SK-N-SH (cell line): ENCODE measurements at regions not wholly inside any gene's neighbourhood (a gene's known extent, or its start where the extent isn't known, plus 50 kb on each side); places are given as distances from the start of the nearest gene placed in this dataset.
"Not testable (repeated sequence)": the region's sequence is repeated elsewhere in the genome, so short reads cannot be mapped to it uniquely, and the experiment has no call there.

Experiments used
- CTCF ChIA-PET: fragments of 300-600, 350-600 bp; formaldehyde crosslinking; extraction: SDS; loops from one replicate; lab custom pipeline; 2021; lab: Yijun Ruan, JAX
- POLR2A ChIA-PET: fragments of 350-600 bp; sonication (Branson Sonifier 250); formaldehyde crosslinking; extraction: SDS; loops from one replicate; lab custom pipeline; 2020; ENCODE audit warnings: antibody characterized with exemption, inconsistent platforms; lab: Yijun Ruan, JAX
- DNase-seq: peaks from one replicate; pipeline ENCODE4 v3.0.0; 2012
- H2AFZ ChIP-seq: fragments of 200-600 bp; sonication (generic); 2 replicates; pipeline ENCODE4 v1.8.1; 2016; ENCODE audit warnings: antibody characterized with exemption, mild to moderate bottlenecking, low read depth
- H3F3A ChIP-seq: fragments of 200-600 bp; sonication (generic); replicated peaks from 2 replicates; pipeline ENCODE3; 2016; ENCODE audit warnings: antibody characterized with exemption, mild to moderate bottlenecking; ENCODE audit not compliant: insufficient read depth
- H3K27ac ChIP-seq, 2 experiments: fragments of 200-500 bp in 1 of 2; fragments of 200-600 bp in 1 of 2; sonication (Bioruptor generic) in 1 of 2; sonication (generic), shearing (Covaris generic) in 1 of 2; 2 replicates each; pipeline versions ENCODE4 v1.5.1 to v1.6.1; 2014 to 2016; ENCODE audit warnings: low read depth in 2 of 2, inconsistent platforms in 1 of 2, low read length in 1 of 2, mild to moderate bottlenecking in 1 of 2, mixed read lengths in 1 of 2
- H3K27me3 ChIP-seq: fragments of 200-600 bp; sonication (generic), shearing (Covaris generic); 2 replicates; pipeline ENCODE4 v1.6.1; 2016; ENCODE audit warnings: mixed run types; ENCODE audit not compliant: insufficient read depth
- H3K36me3 ChIP-seq, 2 experiments: fragments of 200-500 bp in 1 of 2; fragments of 200-600 bp in 1 of 2; sonication (Bioruptor generic) in 1 of 2; sonication (generic) in 1 of 2; replicated peaks in 1 of 2; 2 replicates each; pipeline versions ENCODE3 to v1.5.1; 2014 to 2016; ENCODE audit warnings: low read length in 1 of 2, mild to moderate bottlenecking in 1 of 2; ENCODE audit not compliant: insufficient read depth in 2 of 2, control insufficient read depth in 1 of 2
- H3K4me1 ChIP-seq, 2 experiments: fragments of 200-500 bp in 1 of 2; fragments of 200-600 bp in 1 of 2; sonication (Bioruptor generic) in 1 of 2; sonication (generic), shearing (Covaris generic) in 1 of 2; 2 replicates each; pipeline versions ENCODE4 v1.5.1 to v1.6.1; 2014 to 2016; ENCODE audit warnings: low read depth in 1 of 2, low read length in 1 of 2, mixed run types in 1 of 2; ENCODE audit not compliant: insufficient read depth in 2 of 2, control insufficient read depth in 1 of 2
- H3K4me2 ChIP-seq: fragments of 200-600 bp; sonication (generic), shearing (Covaris generic); 2 replicates; pipeline ENCODE4 v1.6.1; 2017; ENCODE audit warnings: mixed run types
- H3K4me3 ChIP-seq, 2 experiments: fragments of 200-500 bp in 1 of 2; fragments of 200-600 bp in 1 of 2; sonication (Bioruptor generic) in 1 of 2; sonication (generic), shearing (Covaris generic) in 1 of 2; 2 replicates each; pipeline versions ENCODE4 v1.5.1 to v1.8.1; 2014 to 2016; ENCODE audit warnings: low read depth in 2 of 2, inconsistent platforms in 1 of 2, low read length in 1 of 2, mild to moderate bottlenecking in 1 of 2, mixed read lengths in 1 of 2, moderate library complexity in 1 of 2
- H3K79me2 ChIP-seq: fragments of 200-600 bp; sonication (generic); 2 replicates; pipeline ENCODE4 v1.8.1; 2017; ENCODE audit warnings: mild to moderate bottlenecking; ENCODE audit not compliant: insufficient read depth
- H3K9ac ChIP-seq: fragments of 200-600 bp; sonication (generic); 2 replicates; pipeline ENCODE4 v1.6.1; 2017; ENCODE audit warnings: mixed run types
- H3K9me2 ChIP-seq: fragments of 200-600 bp; sonication (generic); 2 replicates; pipeline ENCODE4 v1.6.1; 2017; ENCODE audit warnings: mixed run types
- H3K9me3 ChIP-seq: fragments of 200-600 bp; sonication (generic); 2 replicates; pipeline ENCODE4 v1.6.1; 2017; ENCODE audit warnings: mixed run types, mild to moderate bottlenecking, moderate library complexity
- H4K20me1 ChIP-seq: fragments of 200-600 bp; sonication (generic); 2 replicates; pipeline ENCODE4 v1.6.1; 2017; ENCODE audit warnings: mild to moderate bottlenecking, mixed run types; ENCODE audit not compliant: insufficient read depth
- EP300 ChIP-seq, 2 experiments: IDR thresholded peaks; 2 replicates each; pipeline versions ENCODE4 v1.4.0 to v1.6.1; 2012; ENCODE audit warnings: borderline replicate concordance in 1 of 2, low read depth in 1 of 2, low read length in 1 of 2
- FOSL2 ChIP-seq: IDR thresholded peaks from 2 replicates; pipeline ENCODE4 v1.4.0; 2012; ENCODE audit warnings: low read depth, mild to moderate bottlenecking, moderate library complexity, borderline replicate concordance
- GABPA ChIP-seq: IDR thresholded peaks from 2 replicates; pipeline ENCODE4 v1.4.0; 2012; ENCODE audit warnings: low read depth, mild to moderate bottlenecking
- GATA2 ChIP-seq: sonication (generic); formaldehyde crosslinking; IDR thresholded peaks from 2 replicates; pipeline ENCODE4 v1.5.0; 2020; ENCODE audit warnings: mild to moderate bottlenecking, missing genetic modification reagents
- MEF2A ChIP-seq: IDR thresholded peaks from 2 replicates; pipeline ENCODE4 v1.4.0; 2012; ENCODE audit warnings: low read depth, borderline replicate concordance
- MXI1 ChIP-seq: IDR thresholded peaks from 2 replicates; pipeline ENCODE4 v1.6.1; 2012; ENCODE audit warnings: mild to moderate bottlenecking, low read depth, low read length, improper control_type of control experiment
- NFIC ChIP-seq: IDR thresholded peaks from 2 replicates; pipeline ENCODE4 v1.4.0; 2012; ENCODE audit warnings: borderline replicate concordance
- POLR2AphosphoS5 ChIP-seq: IDR thresholded peaks from 2 replicates; pipeline ENCODE4 v1.6.1; 2012; ENCODE audit warnings: low read depth, low read length
- RCOR1 ChIP-seq: fragments of 150-350 bp; IDR thresholded peaks from 2 replicates; pipeline ENCODE4 v1.6.1; 2017; ENCODE audit warnings: antibody characterized with exemption, low read length
- SMC3 ChIP-seq: IDR thresholded peaks from 2 replicates; pipeline ENCODE4 v1.6.1; 2012; ENCODE audit warnings: low read depth, low read length, improper control_type of control experiment
- TAF1 ChIP-seq: IDR thresholded peaks from 2 replicates; pipeline ENCODE4 v1.6.1; 2012; ENCODE audit warnings: low read depth, mild to moderate bottlenecking, low read length, moderate library complexity, borderline replicate concordance
- TEAD4 ChIP-seq: IDR thresholded peaks from 2 replicates; pipeline ENCODE4 v1.4.0; 2012; ENCODE audit warnings: mild to moderate bottlenecking, borderline replicate concordance; ENCODE audit not compliant: insufficient read depth
- WGBS: methylation state at CpG from one replicate; pipeline ENCODE4 v1.1.6; 2017; ENCODE audit warnings: low lambda C conversion rate; 5-methylcytosine and 5-hydroxymethylcytosine counted together
- TF ChIP-seq, protein P1 (sequence below): IDR thresholded peaks from 2 replicates; pipeline ENCODE4 v1.6.1; 2012; ENCODE audit warnings: mild to moderate bottlenecking, low read depth, low read length, moderate library complexity

DNA sequence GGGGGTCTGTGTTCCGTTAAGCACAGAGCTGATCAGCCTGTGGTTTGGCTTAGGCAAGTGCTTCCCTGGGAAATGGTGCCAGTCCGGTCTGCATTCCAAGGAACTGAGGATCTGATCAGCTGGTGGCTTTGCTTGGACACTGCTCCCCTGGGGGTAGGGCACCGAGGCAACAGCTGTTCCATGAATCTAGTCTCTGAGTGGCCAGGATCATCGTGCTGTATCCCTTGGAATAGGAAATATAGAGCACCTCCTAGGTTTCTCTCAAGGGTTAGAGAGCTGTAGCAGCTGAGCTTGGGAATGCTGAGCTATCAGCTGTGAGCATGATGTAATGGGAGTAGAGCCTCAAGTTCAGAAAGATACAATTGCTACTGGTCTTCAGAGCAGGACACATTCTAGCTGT, 863.9 kb downstream of the RAPGEF2 start:
- Histone ChIP-seq H3K4me2 (no peak overlapping the region), H3K27me3 (no peaks in the 10 kb centered on the region), H3K79me2 (no peaks in the 10 kb centered on the region), H3K36me3 (no peaks in the 10 kb centered on the region), H3K9me2 (no peaks in the 10 kb centered on the region), H3K9ac (no peak overlapping the region), H3K9me3 (no peaks in the 10 kb centered on the region; the same call in 1 of the 2 replicates), H2AFZ (no peak overlapping the region), H3K4me1 (no peaks in the 10 kb centered on the region; a peak in 1 of 4 replicates), H4K20me1 (no peaks in the 10 kb centered on the region), H3K4me3 (no peak overlapping the region), H3K27ac (no peak overlapping the region), H3F3A (no peaks in the 10 kb centered on the region)
- WGBS, result 25% methylated on average over 2 of the region's 4 CpGs
- POLR2A ChIA-PET, result interaction anchor here (0.6 kb wide), 1 partner anchor 39 kb away, joined by 3 read pairs; no protein-coding TSS in a partner anchor
- CTCF ChIA-PET, result interaction anchor here (0.6 to 1.5 kb wide), 2 partner anchors 480 to 1028 kb away, joined by 3 read pairs; no protein-coding TSS in a partner anchor
- TF ChIP-seq MXI1, result no peak
- TF ChIP-seq TEAD4, result no peak
- no peak for TF ChIP-seq MEF2A
- TF ChIP-seq RCOR1, result no peak
- TF ChIP-seq SMC3, result no peak
- TF ChIP-seq NFIC, result no peak
- TF ChIP-seq POLR2AphosphoS5, result no peak
- TF ChIP-seq EP300 (IDR thresholded peaks at IDR 0.05; ENCODE audit: borderline replicate concordance in 1 of 2, low read depth in 1 of 2, low read length in 1 of 2), result no peak
- TF ChIP-seq TAF1, result no peak
- no peak for TF ChIP-seq GATA2 (CRISPR knock-in tag)
- no peak for TF ChIP-seq GABPA
- TF ChIP-seq, protein P1, sequence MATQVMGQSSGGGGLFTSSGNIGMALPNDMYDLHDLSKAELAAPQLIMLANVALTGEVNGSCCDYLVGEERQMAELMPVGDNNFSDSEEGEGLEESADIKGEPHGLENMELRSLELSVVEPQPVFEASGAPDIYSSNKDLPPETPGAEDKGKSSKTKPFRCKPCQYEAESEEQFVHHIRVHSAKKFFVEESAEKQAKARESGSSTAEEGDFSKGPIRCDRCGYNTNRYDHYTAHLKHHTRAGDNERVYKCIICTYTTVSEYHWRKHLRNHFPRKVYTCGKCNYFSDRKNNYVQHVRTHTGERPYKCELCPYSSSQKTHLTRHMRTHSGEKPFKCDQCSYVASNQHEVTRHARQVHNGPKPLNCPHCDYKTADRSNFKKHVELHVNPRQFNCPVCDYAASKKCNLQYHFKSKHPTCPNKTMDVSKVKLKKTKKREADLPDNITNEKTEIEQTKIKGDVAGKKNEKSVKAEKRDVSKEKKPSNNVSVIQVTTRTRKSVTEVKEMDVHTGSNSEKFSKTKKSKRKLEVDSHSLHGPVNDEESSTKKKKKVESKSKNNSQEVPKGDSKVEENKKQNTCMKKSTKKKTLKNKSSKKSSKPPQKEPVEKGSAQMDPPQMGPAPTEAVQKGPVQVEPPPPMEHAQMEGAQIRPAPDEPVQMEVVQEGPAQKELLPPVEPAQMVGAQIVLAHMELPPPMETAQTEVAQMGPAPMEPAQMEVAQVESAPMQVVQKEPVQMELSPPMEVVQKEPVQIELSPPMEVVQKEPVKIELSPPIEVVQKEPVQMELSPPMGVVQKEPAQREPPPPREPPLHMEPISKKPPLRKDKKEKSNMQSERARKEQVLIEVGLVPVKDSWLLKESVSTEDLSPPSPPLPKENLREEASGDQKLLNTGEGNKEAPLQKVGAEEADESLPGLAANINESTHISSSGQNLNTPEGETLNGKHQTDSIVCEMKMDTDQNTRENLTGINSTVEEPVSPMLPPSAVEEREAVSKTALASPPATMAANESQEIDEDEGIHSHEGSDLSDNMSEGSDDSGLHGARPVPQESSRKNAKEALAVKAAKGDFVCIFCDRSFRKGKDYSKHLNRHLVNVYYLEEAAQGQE, result no peak
- TF ChIP-seq FOSL2, result no peak
- DNase-seq, result no peak

DNA sequence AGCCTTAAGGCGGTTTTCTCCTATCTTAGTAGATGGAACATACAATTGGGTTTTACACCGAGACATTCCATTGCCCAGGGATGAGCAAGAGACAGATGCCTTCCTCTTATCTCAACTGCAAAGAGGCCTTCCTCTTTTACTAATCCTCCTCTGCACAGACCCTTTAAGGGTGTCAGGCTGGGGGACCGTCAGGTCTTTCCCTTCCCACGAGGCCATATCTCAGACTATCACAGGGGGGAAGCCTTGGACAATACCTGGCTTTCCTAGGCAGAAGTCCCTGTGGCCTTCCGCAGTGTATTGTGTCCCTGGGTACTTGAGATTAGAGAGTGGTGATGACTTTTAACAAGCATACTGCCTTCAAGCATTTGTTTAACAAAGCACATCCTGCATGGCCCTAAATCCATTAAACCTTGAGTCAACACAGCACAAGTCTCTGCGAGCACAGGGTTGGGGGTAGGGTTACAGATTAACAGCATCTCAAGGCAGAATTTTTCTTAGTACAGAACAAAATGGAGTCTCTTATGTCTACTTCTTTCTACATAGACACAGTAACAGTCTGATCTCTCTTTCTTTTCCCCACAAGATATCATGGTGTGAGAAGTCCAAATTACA, 874.1 kb downstream of the RAPGEF2 start:
- DNase-seq, H3K4me1 ChIP-seq, H3K4me3 ChIP-seq, H3K27ac ChIP-seq, H3K9me3 ChIP-seq, H3K9ac ChIP-seq, CTCF ChIA-PET, H3K4me2 ChIP-seq, H4K20me1 ChIP-seq, H3F3A ChIP-seq, H3K79me2 ChIP-seq, H3K9me2 ChIP-seq, H3K36me3 ChIP-seq, H2AFZ ChIP-seq, H3K27me3 ChIP-seq, POLR2A ChIA-PET: not testable (repeated sequence)
- WGBS, result 28% methylated on average over 6 of the region's 6 CpGs
